ENCODE measurements at regions not wholly inside any gene's neighbourhood (a gene's known extent, or its start where the extent isn't known, plus 50 kb on each side); places are given as distances from the start of the nearest gene placed in this dataset.

- Histone ChIP-seq H3K9ac (ENCODE audit: low read depth, low read length) (no peak overlapping the region), H3K27ac (ENCODE audit: insufficient read depth, low read length) (no peak overlapping the region), H3K18ac (ENCODE audit: low read depth, low read length) (no peak overlapping the region), H3K4me2 (ENCODE audit: low read depth, low read length) (no peak overlapping the region), H3K4ac (ENCODE audit: low read depth, low read length) (no peak overlapping the region), H3K4me1 (ENCODE audit: control insufficient read depth, insufficient read depth, low read length) (no peaks in the 10 kb centered on the region), H3K27me3 (ENCODE audit: control insufficient read depth, insufficient read depth, low read length) (no peaks in the 10 kb centered on the region), H2AK9ac (replicated peaks; ENCODE audit: low read depth, low read length, poor library complexity) (no peak overlapping the region), H4K20me1 (ENCODE audit: insufficient read depth, low read length) (no peaks in the 10 kb centered on the region), H2AFZ (replicated peaks; ENCODE audit: low read length, poor library complexity) (no peak overlapping the region), H3K79me1 (ENCODE audit: low read depth in 1 of 2, low read length in 2 of 2) (no peaks in the 10 kb centered on the region), H2BK120ac (ENCODE audit: low read depth, low read length) (no peak overlapping the region), H3K56ac (ENCODE audit: extremely low read depth, insufficient read depth, low read length) (no peak overlapping the region), H2BK5ac (ENCODE audit: low read depth, low read length, poor library complexity, severe bottlenecking) (no peak overlapping the region), H3K14ac (replicated peaks; ENCODE audit: low read depth, low read length) (no peak overlapping the region), H4K91ac (ENCODE audit: insufficient read depth, low read depth, low read length) (no peak overlapping the region), H3K4me3 (ENCODE audit: insufficient read depth, low read depth, low read length) (no peak overlapping the region), H4K8ac (ENCODE audit: low read depth in 2 of 2, low read length in 2 of 2) (no peak overlapping the region), H3K36me3 (ENCODE audit: control insufficient read depth, insufficient read depth, low read length) (no peaks in the 10 kb centered on the region), H2AK5ac (ENCODE audit: low read depth, low read length) (no peak overlapping the region), H2BK20ac (ENCODE audit: low read depth, low read length) (no peak overlapping the region), H3K9me3 (ENCODE audit: control insufficient read depth, insufficient read depth, low read length) (no peaks in the 10 kb centered on the region), H3K9me1 (ENCODE audit: insufficient read depth, low read length) (no peaks in the 10 kb centered on the region), H4K5ac (ENCODE audit: low read depth, low read length) (no peak overlapping the region), H2BK15ac (ENCODE audit: low read depth, low read length) (no peak overlapping the region), H3K23ac (ENCODE audit: low read depth, low read length) (no peak overlapping the region)
- in situ Hi-C loops (cut with MboI; ENCODE audit: low sequenced_read_pairs) = no loop called here
- CTCF ChIA-PET = no interaction called here
- TF ChIP-seq NFE2L2 (IDR thresholded peaks at IDR 0.05; ENCODE audit: low read depth, low read length) = no peak
- TF ChIP-seq MXI1 (IDR thresholded peaks at IDR 0.05; ENCODE audit: borderline replicate concordance, low read depth, low read length) = no peak
- TF ChIP-seq FOS (IDR thresholded peaks at IDR 0.05; ENCODE audit: low read depth, low read length) = no peak
- no peak for TF ChIP-seq CEBPB (IDR thresholded peaks at IDR 0.05; ENCODE audit: low read depth, low read length)
- TF ChIP-seq ELK1 (IDR thresholded peaks at IDR 0.05; ENCODE audit: borderline replicate concordance, low read depth, low read length) = no peak
- TF ChIP-seq POLR2A (IDR thresholded peaks at IDR 0.05; ENCODE audit: low read depth, low read length) = no peak
- TF ChIP-seq MAFK (IDR thresholded peaks at IDR 0.05; ENCODE audit: low read depth, low read length) = no peak
- no peak for TF ChIP-seq RCOR1 (IDR thresholded peaks at IDR 0.05; ENCODE audit: insufficient replicate concordance, low read length)
- TF ChIP-seq BHLHE40 (IDR thresholded peaks at IDR 0.05; ENCODE audit: low read depth, low read length) = no peak
- no peak for TF ChIP-seq MAZ (IDR thresholded peaks at IDR 0.05; ENCODE audit: borderline replicate concordance, low read depth, low read length)
- TF ChIP-seq USF2 (IDR thresholded peaks at IDR 0.05; ENCODE audit: low read depth, low read length) = no peak
- TF ChIP-seq CTCF (conservative IDR thresholded peaks at IDR 0.05; ENCODE audit: low read depth, low read length) = no peak
- TF ChIP-seq SMC3 (IDR thresholded peaks at IDR 0.05; ENCODE audit: low read depth, low read length) = no peak
- no peak for TF ChIP-seq RAD21 (IDR thresholded peaks at IDR 0.05; ENCODE audit: low read length)
- BruUV-seq (replicated peaks) = no TSS peak
- WGBS, 2 experiments (ENCODE audit: extremely low coverage in 2 of 2, insufficient read length in 1 of 2) = no CpG with 5 or more reads among the region's 3 CpGs
- intact Hi-C loops (cut with micrococcal nuclease) = no loop called here
- POLR2A ChIA-PET (ENCODE audit: unreplicated experiment) = no interaction called here
- dilution Hi-C loops (cut with HindIII; ENCODE audit: low sequenced_read_pairs, unreplicated experiment) = no loop called here
- no peak for ATAC-seq (ENCODE audit: low read depth)
- DNase-seq = no peak
Measured at GRCh38 chr6:50443144-50443543, 270.2 kb upstream of the TFAP2D start.
